Endometrium (tissue), 2 donors: ENCODE measurements at regions not wholly inside any gene's neighbourhood (a gene's known extent, or its start where the extent isn't known, plus 50 kb on each side); places are given as distances from the start of the nearest gene placed in this dataset.
"Not testable (repeated sequence)": the region's sequence is repeated elsewhere in the genome, so short reads cannot be mapped to it uniquely, and the experiment has no call there.

Experiments
- FAIRE-seq: peaks from 2 replicates; lab custom pipeline; 2012; peaks lifted over from hg19 to GRCh38; lab: Jason Lieb, UNC
- donor health status: control.
- donor health status: control.

- no peak for FAIRE-seq
These were observed 57.6 kb upstream of the FAM171A1 start for GRCh38 chr10:15428681-15429080.

- peak; percentile 97 for FAIRE-seq
These were observed 56.8 kb upstream of the FAM171A1 start for GRCh38 chr10:15427843-15428414.

DNA sequence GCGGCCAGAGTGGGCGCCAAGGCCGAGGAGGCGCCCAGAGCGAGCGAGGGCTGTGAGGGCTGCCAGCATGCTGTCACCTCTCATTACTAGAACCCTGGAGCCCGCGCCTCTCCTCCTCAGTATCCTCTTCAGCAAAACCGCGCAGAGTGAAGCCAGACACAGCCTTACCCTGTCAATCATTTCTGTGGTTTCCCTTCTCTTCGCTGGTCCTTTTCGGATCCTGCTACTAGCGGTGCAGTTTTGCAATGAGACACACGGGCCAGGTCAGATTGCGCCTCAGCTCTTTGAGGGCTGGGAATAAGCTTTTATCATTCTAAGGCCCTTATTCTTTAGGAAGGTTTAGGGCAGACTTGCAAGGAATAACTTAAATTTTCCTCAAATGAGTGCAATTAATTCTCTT, 55.5 kb upstream of the FAM171A1 start:
- no peak for FAIRE-seq

DNA sequence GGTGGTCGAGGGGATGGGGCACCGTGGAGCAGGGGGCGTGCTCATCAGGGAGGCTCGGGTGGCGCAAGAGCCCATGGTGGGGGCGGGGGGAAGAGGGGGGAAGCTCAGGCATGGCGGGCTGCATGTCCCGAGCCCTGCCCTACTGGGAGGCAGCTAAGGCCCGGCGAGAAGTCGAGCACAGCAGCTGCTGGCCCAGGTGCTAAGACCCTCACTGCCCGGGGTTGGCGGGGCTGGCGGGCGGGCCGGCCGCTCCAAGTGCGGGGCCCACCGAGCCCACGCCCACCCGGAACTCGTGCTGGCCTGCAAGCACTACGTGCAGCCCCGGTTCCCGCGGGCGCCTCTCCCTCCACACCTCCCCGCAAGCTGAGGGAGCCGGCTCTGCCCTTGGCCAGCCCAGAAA, 55.0 kb upstream of the FAM171A1 start:
- no peak for FAIRE-seq

DNA sequence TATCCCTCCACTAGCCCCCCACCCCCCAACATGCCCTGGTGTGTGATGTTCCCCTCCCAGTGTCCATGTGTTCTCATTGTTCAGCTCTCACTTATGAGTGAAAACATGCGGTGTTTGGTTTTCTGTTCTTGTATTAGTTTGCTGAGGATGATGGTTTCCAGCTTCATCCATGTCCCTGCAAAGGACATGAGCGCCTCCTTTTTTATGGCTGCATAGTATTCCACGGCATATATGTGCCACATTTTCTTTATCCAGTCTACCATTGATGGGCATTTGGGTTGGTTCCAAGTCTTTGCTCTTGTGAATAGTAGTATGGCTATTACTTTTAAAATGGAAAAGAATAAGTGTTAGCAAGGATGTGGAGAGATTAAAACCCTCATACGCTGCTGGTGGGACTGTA, 50.8 kb upstream of the FAM171A1 start:
- not testable (repeated sequence) for FAIRE-seq
